GM12891 (cell line): ENCODE measurements at regions not wholly inside any gene's neighbourhood (a gene's known extent, or its start where the extent isn't known, plus 50 kb on each side); places are given as distances from the start of the nearest gene placed in this dataset.

Experiments used
- POLR2A ChIP-seq: IDR thresholded peaks from 2 replicates; pipeline ENCODE4 v1.6.1; 2011; ENCODE audit warnings: low read depth, low read length, control low read depth
- TAF1 ChIP-seq: IDR thresholded peaks from 2 replicates; pipeline ENCODE4 v1.6.1; 2011; ENCODE audit warnings: low read depth, low read length, control low read depth

GRCh38 chr3:102629943-102630342 is 195.1 kb downstream of the ZPLD1 start:
- TF ChIP-seq POLR2A = no peak
- TF ChIP-seq TAF1 = no peak
